Suppressor macrophage treated with lipopolysaccharide for 4 hours (primary cell): ENCODE measurements at regions not wholly inside any gene's neighbourhood (a gene's known extent, or its start where the extent isn't known, plus 50 kb on each side); places are given as distances from the start of the nearest gene placed in this dataset.

Experiments
- DNase-seq: peaks from one replicate; pipeline ENCODE4 v3.0.0-alpha.2; 2020

- no peak for DNase-seq
Measured at GRCh38 chr9:130782886-130783530, 52.0 kb upstream of the ABL1 start.

- no peak for DNase-seq
Measured at GRCh38 chr9:130785053-130785452, 50.0 kb upstream of the ABL1 start.
